ENCODE measurements at regions not wholly inside any gene's neighbourhood (a gene's known extent, or its start where the extent isn't known, plus 50 kb on each side); places are given as distances from the start of the nearest gene placed in this dataset.

- Histone ChIP-seq H3K4me1 (ENCODE audit: control insufficient read depth, insufficient read depth, low read length) (no peaks in the 10 kb centered on the region), H3K36me3 (ENCODE audit: control insufficient read depth in 2 of 2, insufficient read depth in 2 of 2, low read length in 2 of 2) (no peaks in the 10 kb centered on the region), H3K27ac (ENCODE audit: low read length) (no peak overlapping the region), H3K27me3 (ENCODE audit: control insufficient read depth in 1 of 2, insufficient read depth in 2 of 2, low read length in 2 of 2) (peaks cover 0 to 5% of the 10 kb centered on the region in 2 donors), H3K9me3 (ENCODE audit: control insufficient read depth in 2 of 2, low read length in 2 of 2) (peaks cover 0 to 7% of the 10 kb centered on the region in 2 donors), H3K9ac (ENCODE audit: low read length in 2 of 2) (no peak overlapping the region), H3K4me3 (ENCODE audit: low read length in 2 of 2) (no peak overlapping the region)
These were observed 426.7 kb downstream of the MIAT start for GRCh38 chr22:27084130-27084529.

GRCh38 chr22:27086080-27087044, 429.0 kb downstream of the MIAT start:
- H3K9me3 ChIP-seq (ENCODE audit: control insufficient read depth in 2 of 2, low read length in 2 of 2) = peaks cover 0 to 7% of the 10 kb centered on the region in 2 donors
- H3K27me3 ChIP-seq (ENCODE audit: control insufficient read depth in 1 of 2, insufficient read depth in 2 of 2, low read length in 2 of 2) = peaks cover 0 to 5% of the 10 kb centered on the region in 2 donors
- H3K36me3 ChIP-seq (ENCODE audit: control insufficient read depth in 2 of 2, insufficient read depth in 2 of 2, low read length in 2 of 2) = no peaks in the 10 kb centered on the region
- no peak overlapping the region for H3K4me3 ChIP-seq (ENCODE audit: low read length in 2 of 2)
- no peak overlapping the region for H3K9ac ChIP-seq (ENCODE audit: low read length in 2 of 2)
- H3K27ac ChIP-seq (ENCODE audit: low read length) = no peak overlapping the region
- no peaks in the 10 kb centered on the region for H3K4me1 ChIP-seq (ENCODE audit: control insufficient read depth, insufficient read depth, low read length)

GRCh38 chr22:27087051-27087450, 429.7 kb downstream of the MIAT start:
- H3K36me3 ChIP-seq (ENCODE audit: control insufficient read depth in 2 of 2, insufficient read depth in 2 of 2, low read length in 2 of 2) = no peaks in the 10 kb centered on the region
- no peak overlapping the region for H3K27ac ChIP-seq (ENCODE audit: low read length)
- peaks cover 0 to 7% of the 10 kb centered on the region in 2 donors for H3K9me3 ChIP-seq (ENCODE audit: control insufficient read depth in 2 of 2, low read length in 2 of 2)
- no peak overlapping the region for H3K4me3 ChIP-seq (ENCODE audit: low read length in 2 of 2)
- H3K9ac ChIP-seq (ENCODE audit: low read length in 2 of 2) = no peak overlapping the region
- peaks cover 0 to 5% of the 10 kb centered on the region in 2 donors for H3K27me3 ChIP-seq (ENCODE audit: control insufficient read depth in 1 of 2, insufficient read depth in 2 of 2, low read length in 2 of 2)
- no peaks in the 10 kb centered on the region for H3K4me1 ChIP-seq (ENCODE audit: control insufficient read depth, insufficient read depth, low read length)

GRCh38 chr22:27088026-27088425, 430.6 kb downstream of the MIAT start:
- Histone ChIP-seq H3K27ac (ENCODE audit: low read length) (no peak overlapping the region), H3K36me3 (ENCODE audit: control insufficient read depth in 2 of 2, insufficient read depth in 2 of 2, low read length in 2 of 2) (no peaks in the 10 kb centered on the region), H3K27me3 (ENCODE audit: control insufficient read depth in 1 of 2, insufficient read depth in 2 of 2, low read length in 2 of 2) (peaks cover 0 to 5% of the 10 kb centered on the region in 2 donors), H3K4me1 (ENCODE audit: control insufficient read depth, insufficient read depth, low read length) (no peaks in the 10 kb centered on the region), H3K9me3 (ENCODE audit: control insufficient read depth in 2 of 2, low read length in 2 of 2) (peaks cover 0 to 7% of the 10 kb centered on the region in 2 donors), H3K4me3 (ENCODE audit: low read length in 2 of 2) (no peak overlapping the region), H3K9ac (ENCODE audit: low read length in 2 of 2) (no peak overlapping the region)

GRCh38 chr22:27089264-27089663, 431.9 kb downstream of the MIAT start:
- no peak overlapping the region for H3K27ac ChIP-seq (ENCODE audit: low read length)
- H3K4me1 ChIP-seq (ENCODE audit: control insufficient read depth, insufficient read depth, low read length) = peaks cover 4% of the 10 kb centered on the region
- H3K27me3 ChIP-seq (ENCODE audit: control insufficient read depth in 1 of 2, insufficient read depth in 2 of 2, low read length in 2 of 2) = peaks cover 0 to 5% of the 10 kb centered on the region in 2 donors
- H3K4me3 ChIP-seq (ENCODE audit: low read length in 2 of 2) = no peak overlapping the region
- peaks cover 0 to 7% of the 10 kb centered on the region in 2 donors for H3K9me3 ChIP-seq (ENCODE audit: control insufficient read depth in 2 of 2, low read length in 2 of 2)
- H3K9ac ChIP-seq (ENCODE audit: low read length in 2 of 2) = no peak overlapping the region
- no peaks in the 10 kb centered on the region for H3K36me3 ChIP-seq (ENCODE audit: control insufficient read depth in 2 of 2, insufficient read depth in 2 of 2, low read length in 2 of 2)

- Histone ChIP-seq H3K4me3 (ENCODE audit: low read length in 2 of 2) (no peak overlapping the region), H3K4me1 (ENCODE audit: control insufficient read depth, insufficient read depth, low read length) (peaks cover 9% of the 10 kb centered on the region), H3K36me3 (ENCODE audit: control insufficient read depth in 2 of 2, insufficient read depth in 2 of 2, low read length in 2 of 2) (no peaks in the 10 kb centered on the region), H3K27me3 (ENCODE audit: control insufficient read depth in 1 of 2, insufficient read depth in 2 of 2, low read length in 2 of 2) (peaks cover 0 to 5% of the 10 kb centered on the region in 2 donors), H3K27ac (ENCODE audit: low read length) (no peak overlapping the region), H3K9ac (ENCODE audit: low read length in 2 of 2) (no peak overlapping the region), H3K9me3 (ENCODE audit: control insufficient read depth in 2 of 2, low read length in 2 of 2) (peaks cover 0 to 7% of the 10 kb centered on the region in 2 donors)
These were observed 433.2 kb downstream of the MIAT start for GRCh38 chr22:27090611-27091011.

- Histone ChIP-seq H3K27me3 (ENCODE audit: control insufficient read depth in 1 of 2, insufficient read depth in 2 of 2, low read length in 2 of 2) (peaks cover 0 to 5% of the 10 kb centered on the region in 2 donors), H3K9ac (ENCODE audit: low read length in 2 of 2) (no peak overlapping the region), H3K4me1 (ENCODE audit: control insufficient read depth, insufficient read depth, low read length) (peaks cover 9% of the 10 kb centered on the region), H3K4me3 (ENCODE audit: low read length in 2 of 2) (no peak overlapping the region), H3K36me3 (ENCODE audit: control insufficient read depth in 2 of 2, insufficient read depth in 2 of 2, low read length in 2 of 2) (no peaks in the 10 kb centered on the region), H3K27ac (ENCODE audit: low read length) (no peak overlapping the region), H3K9me3 (ENCODE audit: control insufficient read depth in 2 of 2, low read length in 2 of 2) (peaks cover 0 to 3% of the 10 kb centered on the region in 2 donors)
These were observed 436.0 kb downstream of the MIAT start for GRCh38 chr22:27093422-27093821.

- H3K4me3 ChIP-seq (ENCODE audit: low read length in 2 of 2) = no peak overlapping the region
- no peaks in the 10 kb centered on the region for H3K27me3 ChIP-seq (ENCODE audit: control insufficient read depth in 1 of 2, insufficient read depth in 2 of 2, low read length in 2 of 2)
- H3K27ac ChIP-seq (ENCODE audit: low read length) = no peak overlapping the region
- H3K9me3 ChIP-seq (ENCODE audit: control insufficient read depth in 2 of 2, low read length in 2 of 2) = no peaks in the 10 kb centered on the region
- no peak overlapping the region for H3K9ac ChIP-seq (ENCODE audit: low read length in 2 of 2)
- peaks cover 9% of the 10 kb centered on the region for H3K4me1 ChIP-seq (ENCODE audit: control insufficient read depth, insufficient read depth, low read length)
- H3K36me3 ChIP-seq (ENCODE audit: control insufficient read depth in 2 of 2, insufficient read depth in 2 of 2, low read length in 2 of 2) = no peaks in the 10 kb centered on the region
These were observed 437.4 kb downstream of the MIAT start for GRCh38 chr22:27094633-27095308.

GRCh38 chr22:27097506-27097905, 440.1 kb downstream of the MIAT start:
- peaks cover 28% of the 10 kb centered on the region for H3K4me1 ChIP-seq (ENCODE audit: control insufficient read depth, insufficient read depth, low read length)
- H3K27ac ChIP-seq (ENCODE audit: low read length) = no peak overlapping the region
- H3K9me3 ChIP-seq (ENCODE audit: control insufficient read depth in 2 of 2, low read length in 2 of 2) = no peaks in the 10 kb centered on the region
- H3K27me3 ChIP-seq (ENCODE audit: control insufficient read depth in 1 of 2, insufficient read depth in 2 of 2, low read length in 2 of 2) = no peaks in the 10 kb centered on the region
- no peaks in the 10 kb centered on the region for H3K36me3 ChIP-seq (ENCODE audit: control insufficient read depth in 2 of 2, insufficient read depth in 2 of 2, low read length in 2 of 2)
- H3K4me3 ChIP-seq (ENCODE audit: low read length in 2 of 2) = no peak overlapping the region
- no peak overlapping the region for H3K9ac ChIP-seq (ENCODE audit: low read length in 2 of 2)

- H3K27ac ChIP-seq (ENCODE audit: low read length) = no peak overlapping the region
- no peaks in the 10 kb centered on the region for H3K36me3 ChIP-seq (ENCODE audit: control insufficient read depth in 2 of 2, insufficient read depth in 2 of 2, low read length in 2 of 2)
- peaks cover 28% of the 10 kb centered on the region for H3K4me1 ChIP-seq (ENCODE audit: control insufficient read depth, insufficient read depth, low read length)
- H3K27me3 ChIP-seq (ENCODE audit: control insufficient read depth in 1 of 2, insufficient read depth in 2 of 2, low read length in 2 of 2) = no peaks in the 10 kb centered on the region
- no peaks in the 10 kb centered on the region for H3K9me3 ChIP-seq (ENCODE audit: control insufficient read depth in 2 of 2, low read length in 2 of 2)
- no peak overlapping the region for H3K9ac ChIP-seq (ENCODE audit: low read length in 2 of 2)
- H3K4me3 ChIP-seq (ENCODE audit: low read length in 2 of 2) = no peak overlapping the region
These were observed 440.5 kb downstream of the MIAT start for GRCh38 chr22:27097933-27098332.

All from stomach smooth muscle (tissue), 2 donors.